Liver (tissue), 3 donors: ENCODE measurements at regions not wholly inside any gene's neighbourhood (a gene's known extent, or its start where the extent isn't known, plus 50 kb on each side); places are given as distances from the start of the nearest gene placed in this dataset.

ENCODE experiments used
- ATF3 ChIP-seq: IDR thresholded peaks from 2 replicates; pipeline ENCODE4 v1.6.1; 2016; ENCODE audit warnings: antibody characterized with exemption
- CTCF ChIP-seq: fragments of 150-350 bp; IDR thresholded peaks from 2 replicates; pipeline ENCODE4 v1.5.1; 2017; ENCODE audit warnings: improper control_type of control experiment, low read depth, low read length; ENCODE audit not compliant: missing input control
- FOXA1 ChIP-seq: IDR thresholded peaks from 2 replicates; pipeline ENCODE4 v1.6.1; 2016; ENCODE audit warnings: antibody characterized with exemption
- HNF4A ChIP-seq, 2 donors: conservative IDR thresholded peaks; 2 replicates each; pipeline ENCODE4 v1.6.1; 2016; ENCODE audit warnings: antibody characterized with exemption in 2 of 2, mild to moderate bottlenecking in 2 of 2
- MAX ChIP-seq: IDR thresholded peaks from 2 replicates; pipeline ENCODE4 v1.6.1; 2016; ENCODE audit warnings: antibody characterized with exemption
- SP1 ChIP-seq: IDR thresholded peaks from 2 replicates; pipeline ENCODE4 v1.6.1; 2018; ENCODE audit warnings: antibody characterized with exemption, mild to moderate bottlenecking
- TAF1 ChIP-seq: conservative IDR thresholded peaks from 2 replicates; pipeline ENCODE4 v1.6.1; 2016; ENCODE audit warnings: antibody characterized with exemption, mild to moderate bottlenecking
- YY1 ChIP-seq: IDR thresholded peaks from 2 replicates; pipeline ENCODE4 v1.6.1; 2016; ENCODE audit warnings: antibody characterized with exemption, mild to moderate bottlenecking
- donor health status: healthy.
- donor health status: healthy.

- no peak for TF ChIP-seq CTCF
- no peak for TF ChIP-seq SP1
- no peak for TF ChIP-seq ATF3
- no peak for TF ChIP-seq YY1
- no peak for TF ChIP-seq MAX
- TF ChIP-seq TAF1 = no peak
- TF ChIP-seq FOXA1 = no peak
- no peak for TF ChIP-seq HNF4A (conservative IDR thresholded peaks at IDR 0.05)
Observed at GRCh38 chr9:74205056-74205455, 292.1 kb upstream of the RORB start.
